Sigmoid colon (tissue), 4 donors: ENCODE measurements at regions not wholly inside any gene's neighbourhood (a gene's known extent, or its start where the extent isn't known, plus 50 kb on each side); places are given as distances from the start of the nearest gene placed in this dataset.

ENCODE experiments used
- EP300 ChIP-seq, 4 donors: sonication (generic); formaldehyde crosslinking; IDR thresholded peaks; one replicate each; pipeline ENCODE4 v1.6.1; 2017; ENCODE audit warnings: antibody characterized with exemption in 4 of 4
- POLR2A ChIP-seq, 2 donors: fragments of 450-650 bp; IDR thresholded peaks; one replicate each; pipeline ENCODE4 v1.6.1; 2016; ENCODE audit warnings: antibody characterized with exemption in 2 of 2, mild to moderate bottlenecking in 2 of 2, moderate library complexity in 2 of 2
- TF ChIP-seq, protein P1 (sequence below), 4 experiments: fragments of 450-650 bp in 3 of 4; fragments of 200-600 bp in 1 of 4; IDR thresholded peaks; one replicate each; pipeline ENCODE4 v1.5.1; 2016 to 2019; ENCODE audit warnings: antibody characterized with exemption in 4 of 4, mild to moderate bottlenecking in 3 of 4, moderate library complexity in 2 of 4

DNA sequence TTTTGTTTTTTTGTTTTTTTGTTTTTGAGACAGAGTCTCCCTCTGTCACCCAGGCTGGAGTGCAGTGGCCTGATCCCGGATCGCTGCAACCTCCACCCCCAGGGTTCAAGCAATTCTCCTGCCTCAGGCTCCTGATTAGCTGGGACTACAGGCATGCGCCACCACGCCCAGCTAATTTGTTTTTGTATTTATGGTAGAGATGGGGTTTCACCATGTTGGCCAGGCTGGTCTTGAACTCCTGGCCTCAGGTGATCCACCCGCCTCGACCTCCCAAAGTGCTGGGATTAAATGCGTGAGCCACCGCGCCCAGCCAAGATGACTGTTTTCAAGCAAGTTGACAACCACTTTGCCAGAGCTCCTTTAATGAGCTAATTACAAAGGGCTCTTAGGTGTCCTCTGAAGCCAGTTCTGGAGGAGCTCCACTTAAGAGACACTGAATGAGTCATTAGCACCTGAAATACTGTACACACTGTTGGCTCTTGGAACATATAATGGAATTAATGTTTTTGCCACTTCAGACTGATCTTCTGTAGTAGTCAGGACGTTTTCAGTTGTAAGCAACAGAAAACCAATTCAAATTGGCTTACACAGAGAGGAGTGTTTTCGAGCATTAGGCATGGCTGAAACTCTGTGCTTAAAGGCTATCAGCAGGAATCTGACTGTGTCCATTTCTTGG lies 55.4 kb upstream of the MED13L start:
- TF ChIP-seq POLR2A (IDR thresholded peaks at IDR 0.05) (no peak), EP300 (IDR thresholded peaks at IDR 0.05) (no peak)
- TF ChIP-seq, protein P1, sequence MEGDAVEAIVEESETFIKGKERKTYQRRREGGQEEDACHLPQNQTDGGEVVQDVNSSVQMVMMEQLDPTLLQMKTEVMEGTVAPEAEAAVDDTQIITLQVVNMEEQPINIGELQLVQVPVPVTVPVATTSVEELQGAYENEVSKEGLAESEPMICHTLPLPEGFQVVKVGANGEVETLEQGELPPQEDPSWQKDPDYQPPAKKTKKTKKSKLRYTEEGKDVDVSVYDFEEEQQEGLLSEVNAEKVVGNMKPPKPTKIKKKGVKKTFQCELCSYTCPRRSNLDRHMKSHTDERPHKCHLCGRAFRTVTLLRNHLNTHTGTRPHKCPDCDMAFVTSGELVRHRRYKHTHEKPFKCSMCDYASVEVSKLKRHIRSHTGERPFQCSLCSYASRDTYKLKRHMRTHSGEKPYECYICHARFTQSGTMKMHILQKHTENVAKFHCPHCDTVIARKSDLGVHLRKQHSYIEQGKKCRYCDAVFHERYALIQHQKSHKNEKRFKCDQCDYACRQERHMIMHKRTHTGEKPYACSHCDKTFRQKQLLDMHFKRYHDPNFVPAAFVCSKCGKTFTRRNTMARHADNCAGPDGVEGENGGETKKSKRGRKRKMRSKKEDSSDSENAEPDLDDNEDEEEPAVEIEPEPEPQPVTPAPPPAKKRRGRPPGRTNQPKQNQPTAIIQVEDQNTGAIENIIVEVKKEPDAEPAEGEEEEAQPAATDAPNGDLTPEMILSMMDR (IDR thresholded peaks at IDR 0.05) = no peak
